Glutamatergic neuron (in vitro differentiated cells): ENCODE measurements at regions not wholly inside any gene's neighbourhood (a gene's known extent, or its start where the extent isn't known, plus 50 kb on each side); places are given as distances from the start of the nearest gene placed in this dataset.

Experiments used
- DNase-seq: peaks from one replicate; pipeline ENCODE4 v3.0.0; 2022
- H3K27ac Mint-ChIP-seq: one replicate; pipeline ENCODE4 v1.8.0; 2020; ENCODE audit warnings: mild to moderate bottlenecking, mixed read lengths, inconsistent platforms; ENCODE audit not compliant: unreplicated experiment
- H3K27me3 Mint-ChIP-seq: one replicate; pipeline ENCODE4 v1.8.0; 2020; ENCODE audit warnings: mild to moderate bottlenecking, moderate library complexity, mixed read lengths, inconsistent platforms; ENCODE audit not compliant: unreplicated experiment
- H3K36me3 Mint-ChIP-seq: one replicate; pipeline ENCODE4 v1.8.0; 2020; ENCODE audit warnings: mild to moderate bottlenecking, mixed read lengths, inconsistent platforms; ENCODE audit not compliant: unreplicated experiment
- H3K4me1 Mint-ChIP-seq: one replicate; pipeline ENCODE4 v1.8.0; 2020; ENCODE audit warnings: mild to moderate bottlenecking, low read depth, mixed read lengths, inconsistent platforms; ENCODE audit not compliant: unreplicated experiment
- H3K4me3 Mint-ChIP-seq: one replicate; pipeline ENCODE4 v1.8.0; 2020; ENCODE audit warnings: mild to moderate bottlenecking, mixed read lengths, inconsistent platforms; ENCODE audit not compliant: unreplicated experiment
- H3K9me3 Mint-ChIP-seq: one replicate; pipeline ENCODE4 v1.8.0; 2020; ENCODE audit warnings: mild to moderate bottlenecking, moderate library complexity, mixed read lengths, inconsistent platforms; ENCODE audit not compliant: unreplicated experiment
- TF ChIP-seq, protein P1 (sequence below): fragments of 200-600 bp; sonication (generic); IDR thresholded peaks from one replicate; pipeline ENCODE4 v1.5.0; 2021; ENCODE audit not compliant: partially characterized antibody, unreplicated experiment

- Mint-ChIP-seq H3K27me3 (no peaks in the 10 kb centered on the region), H3K36me3 (no peaks in the 10 kb centered on the region), H3K27ac (no peak overlapping the region), H3K4me3 (no peak overlapping the region), H3K9me3 (no peaks in the 10 kb centered on the region), H3K4me1 (no peaks in the 10 kb centered on the region)
- TF ChIP-seq, protein P1, sequence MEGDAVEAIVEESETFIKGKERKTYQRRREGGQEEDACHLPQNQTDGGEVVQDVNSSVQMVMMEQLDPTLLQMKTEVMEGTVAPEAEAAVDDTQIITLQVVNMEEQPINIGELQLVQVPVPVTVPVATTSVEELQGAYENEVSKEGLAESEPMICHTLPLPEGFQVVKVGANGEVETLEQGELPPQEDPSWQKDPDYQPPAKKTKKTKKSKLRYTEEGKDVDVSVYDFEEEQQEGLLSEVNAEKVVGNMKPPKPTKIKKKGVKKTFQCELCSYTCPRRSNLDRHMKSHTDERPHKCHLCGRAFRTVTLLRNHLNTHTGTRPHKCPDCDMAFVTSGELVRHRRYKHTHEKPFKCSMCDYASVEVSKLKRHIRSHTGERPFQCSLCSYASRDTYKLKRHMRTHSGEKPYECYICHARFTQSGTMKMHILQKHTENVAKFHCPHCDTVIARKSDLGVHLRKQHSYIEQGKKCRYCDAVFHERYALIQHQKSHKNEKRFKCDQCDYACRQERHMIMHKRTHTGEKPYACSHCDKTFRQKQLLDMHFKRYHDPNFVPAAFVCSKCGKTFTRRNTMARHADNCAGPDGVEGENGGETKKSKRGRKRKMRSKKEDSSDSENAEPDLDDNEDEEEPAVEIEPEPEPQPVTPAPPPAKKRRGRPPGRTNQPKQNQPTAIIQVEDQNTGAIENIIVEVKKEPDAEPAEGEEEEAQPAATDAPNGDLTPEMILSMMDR: no peak
- DNase-seq: no peak
Measured at GRCh38 chr2:18800240-18800971, 211.0 kb upstream of the NT5C1B start.

DNA sequence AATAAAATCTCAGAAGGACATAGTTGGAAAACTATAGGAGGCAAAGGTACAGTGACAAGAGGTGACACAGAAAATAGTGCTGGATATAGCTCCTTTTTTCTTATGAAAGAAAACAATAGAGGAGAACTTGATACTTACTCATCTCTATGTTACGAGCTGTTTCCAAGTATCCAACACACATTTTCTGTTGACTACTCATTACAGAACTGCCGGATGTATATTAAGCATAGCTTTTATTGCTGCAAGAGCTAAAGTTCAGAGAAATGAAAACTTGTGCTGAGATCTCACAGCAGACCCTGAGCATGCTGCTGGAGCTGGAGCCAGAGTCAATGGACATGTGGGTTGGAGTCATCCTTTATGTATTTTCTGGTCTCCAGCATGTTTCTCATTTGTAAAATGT, 210.0 kb upstream of the NT5C1B start:
- TF ChIP-seq, protein P1: no peak
- DNase-seq: no peak
- no peaks in the 10 kb centered on the region for H3K9me3 Mint-ChIP-seq
- no peaks in the 10 kb centered on the region for H3K36me3 Mint-ChIP-seq
- H3K4me1 Mint-ChIP-seq: no peaks in the 10 kb centered on the region
- H3K27ac Mint-ChIP-seq: no peak overlapping the region
- no peaks in the 10 kb centered on the region for H3K27me3 Mint-ChIP-seq
- no peak overlapping the region for H3K4me3 Mint-ChIP-seq

DNA sequence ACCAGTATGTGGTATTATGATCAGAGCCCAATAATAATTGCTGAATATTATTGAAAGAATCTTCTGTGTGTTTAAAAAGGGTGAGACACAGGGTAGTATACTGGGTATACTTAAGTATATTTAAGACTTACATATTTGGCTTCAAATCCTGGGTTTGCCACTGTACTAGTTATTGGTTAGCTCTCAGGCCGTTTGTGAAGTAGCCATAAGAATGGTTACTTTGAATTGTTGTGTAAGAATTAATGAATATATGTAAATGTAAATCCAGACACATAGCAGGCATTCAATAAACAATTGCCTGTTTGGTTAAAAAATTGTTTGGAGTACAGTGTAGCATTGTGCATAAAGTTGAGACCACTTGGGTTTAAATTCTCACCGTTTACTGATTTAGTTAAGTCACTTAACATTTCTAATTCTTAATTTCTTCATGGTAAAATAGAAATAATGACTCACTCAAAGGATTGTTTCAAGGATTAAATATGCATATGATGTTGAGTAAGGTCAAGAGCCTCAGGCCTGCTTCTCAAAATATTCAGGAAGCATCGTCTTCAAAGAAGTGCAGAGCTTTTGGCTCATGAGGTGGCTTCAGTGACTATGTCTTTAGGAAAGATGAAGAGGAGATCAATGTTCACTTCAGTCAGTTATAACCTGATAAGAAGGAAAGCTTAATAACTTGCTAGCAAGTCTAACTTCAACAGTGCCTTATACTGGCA, 207.9 kb upstream of the NT5C1B start:
- Mint-ChIP-seq H3K9me3 (no peaks in the 10 kb centered on the region), H3K27me3 (no peaks in the 10 kb centered on the region), H3K27ac (no peak overlapping the region), H3K36me3 (no peaks in the 10 kb centered on the region), H3K4me3 (no peak overlapping the region), H3K4me1 (peaks cover 7% of the 10 kb centered on the region)
- TF ChIP-seq, protein P1: no peak
- no peak for DNase-seq

GRCh38 chr2:18795906-18796305, 206.5 kb upstream of the NT5C1B start:
- TF ChIP-seq, protein P1: no peak
- Mint-ChIP-seq H3K36me3 (no peaks in the 10 kb centered on the region), H3K27ac (no peak overlapping the region), H3K4me1 (peaks cover 7% of the 10 kb centered on the region), H3K9me3 (no peaks in the 10 kb centered on the region), H3K27me3 (no peaks in the 10 kb centered on the region), H3K4me3 (no peak overlapping the region)
- no peak for DNase-seq

DNA sequence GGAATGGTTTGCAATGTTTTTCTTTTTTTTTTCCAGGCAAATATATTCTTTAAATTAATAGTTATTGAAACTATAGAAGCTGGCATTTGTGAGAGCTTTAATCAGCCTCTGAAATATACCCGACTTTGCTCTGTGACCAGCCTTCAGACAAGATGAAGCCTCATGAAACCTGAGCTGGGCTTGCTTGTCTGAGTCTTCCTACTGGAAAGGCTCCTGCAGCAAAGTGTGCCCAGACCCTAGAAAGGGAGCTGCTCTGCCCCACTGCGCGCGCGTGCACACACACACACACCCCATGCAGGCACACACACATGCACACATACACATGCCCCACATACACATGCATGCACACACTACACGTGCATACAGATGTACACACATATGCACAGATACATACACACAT, 203.3 kb upstream of the NT5C1B start:
- Mint-ChIP-seq H3K4me1 (peaks cover 14% of the 10 kb centered on the region), H3K36me3 (no peaks in the 10 kb centered on the region), H3K27me3 (peaks cover 1% of the 10 kb centered on the region), H3K4me3 (no peak overlapping the region), H3K27ac (no peak overlapping the region), H3K9me3 (no peaks in the 10 kb centered on the region)
- DNase-seq: no peak
- TF ChIP-seq, protein P1: no peak
